CD4-positive, alpha-beta T cell (primary cell): ENCODE measurements at regions not wholly inside any gene's neighbourhood (a gene's known extent, or its start where the extent isn't known, plus 50 kb on each side); places are given as distances from the start of the nearest gene placed in this dataset.

Experiments used
- ATAC-seq: fragments of 200-7000 bp; cut with Tn5 transposase; one replicate; pipeline ENCODE4 v1.10.0; 2022; ENCODE audit warnings: mild to moderate bottlenecking; ENCODE audit not compliant: poor library complexity
- CTCF ChIA-PET: fragments of 350-600 bp; sonication (Branson Sonifier 250); formaldehyde crosslinking; loops from one replicate; lab custom pipeline; 2021; ENCODE audit warnings: antibody characterized with exemption, inconsistent platforms; lab: Charles Lee
- POLR2A ChIA-PET: fragments of 350-600 bp; sonication (Branson Sonifier 250); formaldehyde crosslinking; loops from one replicate; lab custom pipeline; 2021; ENCODE audit warnings: antibody characterized with exemption, inconsistent platforms; lab: Charles Lee
- DNase-seq, 14 experiments: peaks; one replicate each; pipeline ENCODE4 v3.0.0-alpha.2; 2013 to 2020; ENCODE audit warnings: mixed read lengths in 2 of 14
- H3K27ac ChIP-seq, 2 donors: one replicate each; pipeline versions ENCODE4 v1.5.1 to v1.7.0; 2013; ENCODE audit warnings: low read length in 2 of 2, low read depth in 1 of 2, mild to moderate bottlenecking in 1 of 2
- H3K27me3 ChIP-seq, 2 experiments: 1 replicate in 1 of 2; 2 replicates in 1 of 2; pipeline versions ENCODE4 v1.6.1 to v1.7.0; 2013; ENCODE audit warnings: low read length in 2 of 2, control low read depth in 1 of 2, mild to moderate bottlenecking in 1 of 2, moderate library complexity in 1 of 2; ENCODE audit not compliant: insufficient read depth in 2 of 2, control insufficient read depth in 1 of 2
- H3K36me3 ChIP-seq: one replicate; pipeline ENCODE4 v1.6.1; 2013; ENCODE audit warnings: low read length, control low read depth; ENCODE audit not compliant: insufficient read depth
- H3K4me1 ChIP-seq: one replicate; pipeline ENCODE4 v1.6.1; 2013; ENCODE audit warnings: low read length, control low read depth; ENCODE audit not compliant: insufficient read depth
- H3K4me3 ChIP-seq: one replicate; pipeline ENCODE4 v1.5.1; 2013; ENCODE audit warnings: mild to moderate bottlenecking, low read length, moderate library complexity
- H3K9me3 ChIP-seq, 2 experiments: 1 replicate in 1 of 2; 2 replicates in 1 of 2; pipeline versions ENCODE4 v1.6.1 to v1.7.0; 2013; ENCODE audit warnings: low read length in 2 of 2, mild to moderate bottlenecking in 2 of 2, control low read depth in 1 of 2, moderate library complexity in 1 of 2; ENCODE audit not compliant: control insufficient read depth in 1 of 2, insufficient read depth in 1 of 2
- H3K27ac Mint-ChIP-seq: one replicate; pipeline ENCODE4 v1.8.0; 2020; ENCODE audit warnings: mixed read lengths
- H3K27me3 Mint-ChIP-seq: one replicate; pipeline ENCODE4 v1.8.0; 2021; ENCODE audit warnings: mixed read lengths
- H3K36me3 Mint-ChIP-seq: one replicate; pipeline ENCODE4 v1.8.0; 2021; ENCODE audit warnings: low read depth, mixed read lengths
- H3K4me1 Mint-ChIP-seq: one replicate; pipeline ENCODE4 v1.8.0; 2021; ENCODE audit warnings: low read depth, mixed read lengths
- H3K4me3 Mint-ChIP-seq: one replicate; pipeline ENCODE4 v1.8.0; 2020; ENCODE audit warnings: mild to moderate bottlenecking, mixed read lengths
- H3K9me3 Mint-ChIP-seq: one replicate; pipeline ENCODE4 v1.8.0; 2020; ENCODE audit warnings: mixed read lengths
- CTCF ChIP-seq: fragments of 200-600 bp; IDR thresholded peaks from one replicate; pipeline ENCODE4 v1.8.0; 2022; ENCODE audit warnings: antibody characterized with exemption, mild to moderate bottlenecking
- intact Hi-C, 2 experiments: fragments of 100-400 bp; cut with DNase I in 1 of 2; cut with micrococcal nuclease in 1 of 2; formaldehyde crosslinking; loops; one replicate each; pipeline versions ENCODE4 v1.15.1 to v1.9.0; 2023 to 2025; cut with DNase I, micrococcal nuclease

GRCh38 chr14:101681795-101682194, 79.7 kb upstream of the PPP2R5C start:
- no peak for TF ChIP-seq CTCF
- Histone ChIP-seq H3K4me3 (no peak overlapping the region), H3K36me3 (no peaks in the 10 kb centered on the region), H3K27me3 (no peaks in the 10 kb centered on the region), H3K27ac (no peak overlapping the region), H3K4me1 (no peaks in the 10 kb centered on the region), H3K9me3 (no peaks in the 10 kb centered on the region)
- DNase-seq (no peak), ATAC-seq (no peak)
- Mint-ChIP-seq H3K9me3 (no peaks in the 10 kb centered on the region), H3K27me3 (peaks cover 18% of the 10 kb centered on the region), H3K27ac (no peak overlapping the region), H3K36me3 (no peaks in the 10 kb centered on the region), H3K4me3 (no peak overlapping the region), H3K4me1 (no peaks in the 10 kb centered on the region)
- ChIA-PET CTCF (no interaction called here), POLR2A (no interaction called here)
- intact Hi-C loops, result no loop called here

- CTCF ChIA-PET, result no interaction called here
- intact Hi-C loops, result no loop called here
Observed at GRCh38 chr14:101683365-101683764, 78.1 kb upstream of the PPP2R5C start.

GRCh38 chr14:101687756-101688546, 73.6 kb upstream of the PPP2R5C start:
- H3K4me3 Mint-ChIP-seq, result no peak overlapping the region
- ATAC-seq (no peak), DNase-seq (no peak)
- H3K36me3 Mint-ChIP-seq, result no peaks in the 10 kb centered on the region
- H3K4me3 ChIP-seq, result no peak overlapping the region
- H3K9me3 ChIP-seq, result peaks cover 0 to 6% of the 10 kb centered on the region in 2 experiments
- peaks cover 13% of the 10 kb centered on the region for H3K27me3 Mint-ChIP-seq
- H3K9me3 Mint-ChIP-seq, result no peaks in the 10 kb centered on the region
- TF ChIP-seq CTCF, result no peak
- ChIA-PET POLR2A (no interaction called here), CTCF (no interaction called here)
- no peak overlapping the region for H3K27ac Mint-ChIP-seq
- intact Hi-C loops, result no loop called here
- H3K4me1 Mint-ChIP-seq, result no peaks in the 10 kb centered on the region
- H3K4me1 ChIP-seq, result no peaks in the 10 kb centered on the region
- no peaks in the 10 kb centered on the region for H3K27me3 ChIP-seq
- H3K27ac ChIP-seq, result no peak overlapping the region
- H3K36me3 ChIP-seq, result no peaks in the 10 kb centered on the region

More at GRCh38 chr14:101683365-101683764, 78.1 kb upstream of the PPP2R5C start:
- POLR2A ChIA-PET, result no interaction called here
- ATAC-seq (no peak), DNase-seq (no peak)
- Histone ChIP-seq H3K9me3 (no peaks in the 10 kb centered on the region), H3K4me3 (no peak overlapping the region), H3K27ac (no peak overlapping the region), H3K4me1 (no peaks in the 10 kb centered on the region), H3K36me3 (no peaks in the 10 kb centered on the region), H3K27me3 (no peaks in the 10 kb centered on the region)
- H3K27me3 Mint-ChIP-seq, result peaks cover 18% of the 10 kb centered on the region
- no peak for TF ChIP-seq CTCF
- no peaks in the 10 kb centered on the region for H3K36me3 Mint-ChIP-seq
- H3K4me1 Mint-ChIP-seq, result no peaks in the 10 kb centered on the region
- no peak overlapping the region for H3K27ac Mint-ChIP-seq
- no peaks in the 10 kb centered on the region for H3K9me3 Mint-ChIP-seq
- no peak overlapping the region for H3K4me3 Mint-ChIP-seq
